ENCODE measurements at regions not wholly inside any gene's neighbourhood (a gene's known extent, or its start where the extent isn't known, plus 50 kb on each side); places are given as distances from the start of the nearest gene placed in this dataset.

DNA sequence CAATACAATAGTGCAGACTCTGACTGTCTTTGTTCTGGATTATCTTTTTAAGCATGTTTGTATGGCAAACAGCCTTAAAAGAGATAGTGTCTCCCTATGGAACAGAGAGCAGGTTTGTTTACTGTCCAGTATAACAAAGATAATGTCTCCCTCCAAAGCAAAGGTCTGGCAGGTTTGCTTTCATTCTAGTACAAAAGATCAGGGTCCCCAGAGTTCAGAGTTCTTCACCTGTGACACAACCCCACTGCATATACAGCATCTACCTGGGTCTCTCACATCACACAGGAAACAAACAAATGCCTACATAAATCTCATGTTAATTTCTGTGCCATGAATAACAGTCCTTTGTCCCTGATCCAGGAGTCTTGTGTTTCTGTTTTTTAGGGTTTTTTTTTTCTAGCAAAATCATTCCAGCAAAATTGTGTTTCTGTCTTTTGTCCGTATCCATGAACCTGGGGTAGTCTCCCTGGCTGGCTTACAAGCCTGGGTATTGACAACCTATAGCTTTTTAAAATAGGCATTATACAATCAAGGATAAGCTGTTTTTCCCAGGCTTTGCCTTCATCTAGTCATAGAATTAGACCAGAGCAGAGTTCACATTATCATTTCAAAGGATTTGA, 89.4 kb upstream of the PTBP2 start:
- TF ChIP-seq, protein P1, sequence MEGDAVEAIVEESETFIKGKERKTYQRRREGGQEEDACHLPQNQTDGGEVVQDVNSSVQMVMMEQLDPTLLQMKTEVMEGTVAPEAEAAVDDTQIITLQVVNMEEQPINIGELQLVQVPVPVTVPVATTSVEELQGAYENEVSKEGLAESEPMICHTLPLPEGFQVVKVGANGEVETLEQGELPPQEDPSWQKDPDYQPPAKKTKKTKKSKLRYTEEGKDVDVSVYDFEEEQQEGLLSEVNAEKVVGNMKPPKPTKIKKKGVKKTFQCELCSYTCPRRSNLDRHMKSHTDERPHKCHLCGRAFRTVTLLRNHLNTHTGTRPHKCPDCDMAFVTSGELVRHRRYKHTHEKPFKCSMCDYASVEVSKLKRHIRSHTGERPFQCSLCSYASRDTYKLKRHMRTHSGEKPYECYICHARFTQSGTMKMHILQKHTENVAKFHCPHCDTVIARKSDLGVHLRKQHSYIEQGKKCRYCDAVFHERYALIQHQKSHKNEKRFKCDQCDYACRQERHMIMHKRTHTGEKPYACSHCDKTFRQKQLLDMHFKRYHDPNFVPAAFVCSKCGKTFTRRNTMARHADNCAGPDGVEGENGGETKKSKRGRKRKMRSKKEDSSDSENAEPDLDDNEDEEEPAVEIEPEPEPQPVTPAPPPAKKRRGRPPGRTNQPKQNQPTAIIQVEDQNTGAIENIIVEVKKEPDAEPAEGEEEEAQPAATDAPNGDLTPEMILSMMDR (IDR thresholded peaks at IDR 0.05 in 4 of 5, conservative IDR thresholded peaks at IDR 0.05 in 1 of 5), result no peak
- no peak for TF ChIP-seq POLR2A (IDR thresholded peaks at IDR 0.05)

All from gastrocnemius medialis (tissue), 4 donors.